ENCODE measurements at regions not wholly inside any gene's neighbourhood (a gene's known extent, or its start where the extent isn't known, plus 50 kb on each side); places are given as distances from the start of the nearest gene placed in this dataset.

- no peak overlapping the region for H3K4me3 ChIP-seq (ENCODE audit: low read length)
- H3K4me1 ChIP-seq (ENCODE audit: control insufficient read depth, insufficient read depth, low read length) = peaks cover 5% of the 10 kb centered on the region; the same call in 1 of the 2 replicates
- WGBS (ENCODE audit: insufficient coverage, insufficient read length) = no CpG with 5 or more reads among the region's 9 CpGs
- no peaks in the 10 kb centered on the region for H3K36me3 ChIP-seq (ENCODE audit: control insufficient read depth, insufficient read depth, low read length)
- no peaks in the 10 kb centered on the region for H3K27me3 ChIP-seq (ENCODE audit: control insufficient read depth, insufficient read depth, low read length)
- no peaks in the 10 kb centered on the region for H3K9me3 ChIP-seq (ENCODE audit: control insufficient read depth, insufficient read depth, low read length)
- DNase-seq (ENCODE audit: low read depth, low spot score) = no peak
- H3K27ac ChIP-seq (ENCODE audit: low read length) = no peak overlapping the region
These were observed 183.5 kb upstream of the AFDN start for GRCh38 chr6:167643223-167643622.

GRCh38 chr6:167643716-167644115, 183.0 kb upstream of the AFDN start:
- DNase-seq (ENCODE audit: low read depth, low spot score) = no peak
- no peaks in the 10 kb centered on the region for H3K9me3 ChIP-seq (ENCODE audit: control insufficient read depth, insufficient read depth, low read length)
- H3K4me3 ChIP-seq (ENCODE audit: low read length) = no peak overlapping the region
- H3K4me1 ChIP-seq (ENCODE audit: control insufficient read depth, insufficient read depth, low read length) = peaks cover 5% of the 10 kb centered on the region; the same call in 1 of the 2 replicates
- WGBS (ENCODE audit: insufficient coverage, insufficient read length) = no CpG with 5 or more reads among the region's 11 CpGs
- no peaks in the 10 kb centered on the region for H3K27me3 ChIP-seq (ENCODE audit: control insufficient read depth, insufficient read depth, low read length)
- H3K27ac ChIP-seq (ENCODE audit: low read length) = no peak overlapping the region
- no peaks in the 10 kb centered on the region for H3K36me3 ChIP-seq (ENCODE audit: control insufficient read depth, insufficient read depth, low read length)

- Histone ChIP-seq H3K9me3 (ENCODE audit: control insufficient read depth, insufficient read depth, low read length) (no peaks in the 10 kb centered on the region), H3K36me3 (ENCODE audit: control insufficient read depth, insufficient read depth, low read length) (no peaks in the 10 kb centered on the region), H3K27ac (ENCODE audit: low read length) (no peak overlapping the region), H3K4me3 (ENCODE audit: low read length) (no peak overlapping the region), H3K4me1 (ENCODE audit: control insufficient read depth, insufficient read depth, low read length) (peaks cover 5% of the 10 kb centered on the region; the same call in 1 of the 2 replicates), H3K27me3 (ENCODE audit: control insufficient read depth, insufficient read depth, low read length) (no peaks in the 10 kb centered on the region)
- no CpG with 5 or more reads among the region's 21 CpGs for WGBS (ENCODE audit: insufficient coverage, insufficient read length)
- DNase-seq (ENCODE audit: low read depth, low spot score) = no peak
These were observed 182.1 kb upstream of the AFDN start for GRCh38 chr6:167644412-167645132.

GRCh38 chr6:167645368-167645767, 181.3 kb upstream of the AFDN start:
- H3K36me3 ChIP-seq (ENCODE audit: control insufficient read depth, insufficient read depth, low read length) = no peaks in the 10 kb centered on the region

GRCh38 chr6:167647306-167647705, 179.4 kb upstream of the AFDN start:
- Histone ChIP-seq H3K27me3 (ENCODE audit: control insufficient read depth, insufficient read depth, low read length) (no peaks in the 10 kb centered on the region), H3K4me1 (ENCODE audit: control insufficient read depth, insufficient read depth, low read length) (peaks cover 5% of the 10 kb centered on the region; the same call in 1 of the 2 replicates), H3K4me3 (ENCODE audit: low read length) (no peak overlapping the region), H3K9me3 (ENCODE audit: control insufficient read depth, insufficient read depth, low read length) (no peaks in the 10 kb centered on the region), H3K36me3 (ENCODE audit: control insufficient read depth, insufficient read depth, low read length) (no peaks in the 10 kb centered on the region), H3K27ac (ENCODE audit: low read length) (no peak overlapping the region)
- no CpG with 5 or more reads among the region's 4 CpGs for WGBS (ENCODE audit: insufficient coverage, insufficient read length)
- no peak for DNase-seq (ENCODE audit: low read depth, low spot score)

More at GRCh38 chr6:167645368-167645767, 181.3 kb upstream of the AFDN start:
- DNase-seq (ENCODE audit: low read depth, low spot score) = no peak
- Histone ChIP-seq H3K4me1 (ENCODE audit: control insufficient read depth, insufficient read depth, low read length) (peaks cover 5% of the 10 kb centered on the region; the same call in 1 of the 2 replicates), H3K4me3 (ENCODE audit: low read length) (no peak overlapping the region), H3K27ac (ENCODE audit: low read length) (no peak overlapping the region), H3K27me3 (ENCODE audit: control insufficient read depth, insufficient read depth, low read length) (no peaks in the 10 kb centered on the region), H3K9me3 (ENCODE audit: control insufficient read depth, insufficient read depth, low read length) (no peaks in the 10 kb centered on the region)
- no CpG with 5 or more reads among the region's 8 CpGs for WGBS (ENCODE audit: insufficient coverage, insufficient read length)

GRCh38 chr6:167647737-167648470, 178.8 kb upstream of the AFDN start:
- DNase-seq (ENCODE audit: low read depth, low spot score) = no peak
- Histone ChIP-seq H3K36me3 (ENCODE audit: control insufficient read depth, insufficient read depth, low read length) (no peaks in the 10 kb centered on the region), H3K27ac (ENCODE audit: low read length) (no peak overlapping the region), H3K27me3 (ENCODE audit: control insufficient read depth, insufficient read depth, low read length) (no peaks in the 10 kb centered on the region), H3K4me3 (ENCODE audit: low read length) (no peak overlapping the region), H3K9me3 (ENCODE audit: control insufficient read depth, insufficient read depth, low read length) (no peaks in the 10 kb centered on the region), H3K4me1 (ENCODE audit: control insufficient read depth, insufficient read depth, low read length) (peaks cover 5% of the 10 kb centered on the region; the same call in 1 of the 2 replicates)
- no CpG with 5 or more reads among the region's 13 CpGs for WGBS (ENCODE audit: insufficient coverage, insufficient read length)

GRCh38 chr6:167648501-167649278, 178.0 kb upstream of the AFDN start:
- Histone ChIP-seq H3K27me3 (ENCODE audit: control insufficient read depth, insufficient read depth, low read length) (no peaks in the 10 kb centered on the region), H3K9me3 (ENCODE audit: control insufficient read depth, insufficient read depth, low read length) (no peaks in the 10 kb centered on the region), H3K4me1 (ENCODE audit: control insufficient read depth, insufficient read depth, low read length) (peaks cover 5% of the 10 kb centered on the region; the same call in 1 of the 2 replicates), H3K27ac (ENCODE audit: low read length) (no peak overlapping the region), H3K36me3 (ENCODE audit: control insufficient read depth, insufficient read depth, low read length) (no peaks in the 10 kb centered on the region), H3K4me3 (ENCODE audit: low read length) (no peak overlapping the region)
- no peak for DNase-seq (ENCODE audit: low read depth, low spot score)
- no CpG with 5 or more reads among the region's 13 CpGs for WGBS (ENCODE audit: insufficient coverage, insufficient read length)

GRCh38 chr6:167649476-167649875, 177.2 kb upstream of the AFDN start:
- Histone ChIP-seq H3K27me3 (ENCODE audit: control insufficient read depth, insufficient read depth, low read length) (no peaks in the 10 kb centered on the region), H3K4me1 (ENCODE audit: control insufficient read depth, insufficient read depth, low read length) (peaks cover 5% of the 10 kb centered on the region; the same call in 1 of the 2 replicates), H3K9me3 (ENCODE audit: control insufficient read depth, insufficient read depth, low read length) (no peaks in the 10 kb centered on the region), H3K36me3 (ENCODE audit: control insufficient read depth, insufficient read depth, low read length) (no peaks in the 10 kb centered on the region), H3K27ac (ENCODE audit: low read length) (no peak overlapping the region), H3K4me3 (ENCODE audit: low read length) (no peak overlapping the region)
- WGBS (ENCODE audit: insufficient coverage, insufficient read length) = no CpG with 5 or more reads among the region's 8 CpGs
- DNase-seq (ENCODE audit: low read depth, low spot score) = no peak

GRCh38 chr6:167650730-167651317, 175.9 kb upstream of the AFDN start:
- no CpG with 5 or more reads among the region's 12 CpGs for WGBS (ENCODE audit: insufficient coverage, insufficient read length)
- DNase-seq (ENCODE audit: low read depth, low spot score) = no peak
- H3K27ac ChIP-seq (ENCODE audit: low read length) = no peak overlapping the region
- no peaks in the 10 kb centered on the region for H3K9me3 ChIP-seq (ENCODE audit: control insufficient read depth, insufficient read depth, low read length)
- no peak overlapping the region for H3K4me3 ChIP-seq (ENCODE audit: low read length)
- no peaks in the 10 kb centered on the region for H3K27me3 ChIP-seq (ENCODE audit: control insufficient read depth, insufficient read depth, low read length)
- peaks cover 2% of the 10 kb centered on the region; the same call in 1 of the 2 replicates for H3K4me1 ChIP-seq (ENCODE audit: control insufficient read depth, insufficient read depth, low read length)
- H3K36me3 ChIP-seq (ENCODE audit: control insufficient read depth, insufficient read depth, low read length) = no peaks in the 10 kb centered on the region

Measured in iPS DF 6.9 (cell line).